ENCODE measurements at regions not wholly inside any gene's neighbourhood (a gene's known extent, or its start where the extent isn't known, plus 50 kb on each side); places are given as distances from the start of the nearest gene placed in this dataset.

- ATAC-seq (ENCODE audit: low read depth) (no peak), DNase-seq (no peak)
- Mint-ChIP-seq H3K27ac (no peak overlapping the region), H3K9me3 (ENCODE audit: insufficient read depth) (no peaks in the 10 kb centered on the region), H3K4me3 (no peak overlapping the region), H3K4me1 (no peaks in the 10 kb centered on the region), H3K27me3 (no peaks in the 10 kb centered on the region)
- no peak overlapping the region for H3K4me3 ChIP-seq (ENCODE audit: control extremely low read depth in 1 of 5, extremely low read depth in 1 of 5, insufficient read depth in 1 of 5, low read depth in 2 of 5, low read length in 4 of 5)
- no peaks in the 10 kb centered on the region for H3K4me1 ChIP-seq (ENCODE audit: control insufficient read depth in 2 of 2, insufficient read depth in 2 of 2, low read length in 2 of 2)
- H3K79me2 ChIP-seq (ENCODE audit: control insufficient read depth, insufficient read depth, low read length) = no peaks in the 10 kb centered on the region
- intact Hi-C loops (cut with micrococcal nuclease) = no loop called here
- H3K36me3 ChIP-seq (replicated peaks in 1 of 2; ENCODE audit: control extremely low read depth in 1 of 2, control insufficient read depth in 1 of 2, extremely low read depth in 1 of 2, insufficient read depth in 2 of 2, low read length in 1 of 2) = no peaks in the 10 kb centered on the region
- H2AFZ ChIP-seq (ENCODE audit: insufficient read depth, low read depth, low read length, poor library complexity, severe bottlenecking) = no peak overlapping the region
- H3K9me3 ChIP-seq (ENCODE audit: control extremely low read depth in 1 of 3, control insufficient read depth in 2 of 3, insufficient read depth in 1 of 3, low read length in 2 of 3) = peaks cover 0 to 11% (median 0%) of the 10 kb centered on the region in 3 donors
- H3K27me3 ChIP-seq (replicated peaks in 1 of 4; ENCODE audit: control extremely low read depth in 1 of 4, control insufficient read depth in 3 of 4, insufficient read depth in 4 of 4, low read length in 3 of 4) = no peaks in the 10 kb centered on the region
- no peaks in the 10 kb centered on the region for H4K20me1 ChIP-seq (ENCODE audit: control insufficient read depth, insufficient read depth, low read length, poor library complexity, severe bottlenecking)
- no CpG with 5 or more reads among the region's 2 CpGs for WGBS (ENCODE audit: insufficient coverage)
- no peak overlapping the region for H3K9ac ChIP-seq (ENCODE audit: low read length)
- POLR2A ChIA-PET = no interaction called here
- no peak overlapping the region for H3K4me2 ChIP-seq (replicated peaks; ENCODE audit: low read depth, low read length, poor library complexity, severe bottlenecking)
- TF ChIP-seq CTCF (IDR thresholded peaks at IDR 0.05) = no peak
- TF ChIP-seq EZH2 (IDR thresholded peaks at IDR 0.05; ENCODE audit: borderline replicate concordance, insufficient read depth, low read depth, low read length, poor library complexity, severe bottlenecking) = no peak
- CTCF ChIA-PET = no interaction called here
- no peak overlapping the region for H3K27ac ChIP-seq (ENCODE audit: low read length in 2 of 2)
Observed at GRCh38 chr5:9721161-9721560, 91.0 kb upstream of the TAS2R1 start.

GRCh38 chr5:9720361-9720760 lies 90.2 kb upstream of the TAS2R1 start:
- no peaks in the 10 kb centered on the region for H3K36me3 ChIP-seq (replicated peaks in 1 of 2; ENCODE audit: control extremely low read depth in 1 of 2, control insufficient read depth in 1 of 2, extremely low read depth in 1 of 2, insufficient read depth in 2 of 2, low read length in 1 of 2)
- H2AFZ ChIP-seq (ENCODE audit: insufficient read depth, low read depth, low read length, poor library complexity, severe bottlenecking) = no peak overlapping the region
- 76% methylated on average over 4 of the region's 5 CpGs for WGBS (ENCODE audit: insufficient coverage)
- ChIA-PET POLR2A (no interaction called here), CTCF (no interaction called here)
- no peaks in the 10 kb centered on the region for H3K79me2 ChIP-seq (ENCODE audit: control insufficient read depth, insufficient read depth, low read length)
- Mint-ChIP-seq H3K27ac (no peak overlapping the region), H3K4me3 (no peak overlapping the region), H3K4me1 (no peaks in the 10 kb centered on the region), H3K27me3 (no peaks in the 10 kb centered on the region), H3K9me3 (ENCODE audit: insufficient read depth) (no peaks in the 10 kb centered on the region)
- peaks cover 0 to 10% (median 0%) of the 10 kb centered on the region in 3 donors for H3K9me3 ChIP-seq (ENCODE audit: control extremely low read depth in 1 of 3, control insufficient read depth in 2 of 3, insufficient read depth in 1 of 3, low read length in 2 of 3)
- TF ChIP-seq EZH2 (IDR thresholded peaks at IDR 0.05; ENCODE audit: borderline replicate concordance, insufficient read depth, low read depth, low read length, poor library complexity, severe bottlenecking) = no peak
- no peak for TF ChIP-seq CTCF (IDR thresholded peaks at IDR 0.05)
- H3K9ac ChIP-seq (ENCODE audit: low read length) = no peak overlapping the region
- ATAC-seq (ENCODE audit: low read depth) (no peak), DNase-seq (no peak)
- no peak overlapping the region for H3K4me3 ChIP-seq (ENCODE audit: control extremely low read depth in 1 of 5, extremely low read depth in 1 of 5, insufficient read depth in 1 of 5, low read depth in 2 of 5, low read length in 4 of 5)
- no peak overlapping the region for H3K27ac ChIP-seq (ENCODE audit: low read length in 2 of 2)
- H3K4me2 ChIP-seq (replicated peaks; ENCODE audit: low read depth, low read length, poor library complexity, severe bottlenecking) = no peak overlapping the region
- no peaks in the 10 kb centered on the region for H4K20me1 ChIP-seq (ENCODE audit: control insufficient read depth, insufficient read depth, low read length, poor library complexity, severe bottlenecking)
- no peaks in the 10 kb centered on the region for H3K27me3 ChIP-seq (replicated peaks in 1 of 4; ENCODE audit: control extremely low read depth in 1 of 4, control insufficient read depth in 3 of 4, insufficient read depth in 4 of 4, low read length in 3 of 4)
- intact Hi-C loops (cut with micrococcal nuclease) = no loop called here
- H3K4me1 ChIP-seq (ENCODE audit: control insufficient read depth in 2 of 2, insufficient read depth in 2 of 2, low read length in 2 of 2) = no peaks in the 10 kb centered on the region

All from B cell (primary cell).